Neural crest cell (in vitro differentiated cells): ENCODE measurements at regions not wholly inside any gene's neighbourhood (a gene's known extent, or its start where the extent isn't known, plus 50 kb on each side); places are given as distances from the start of the nearest gene placed in this dataset.

Source experiments
- DNase-seq: peaks from one replicate; pipeline ENCODE4 v3.0.0; 2021; ENCODE audit warnings: low read depth, mixed read lengths, low spot score
- H3K27ac Mint-ChIP-seq: one replicate; pipeline ENCODE4 v1.8.0; 2021; ENCODE audit warnings: mild to moderate bottlenecking, mixed read lengths; ENCODE audit not compliant: unreplicated experiment
- H3K27me3 Mint-ChIP-seq: 2 replicates; pipeline ENCODE4 v1.8.0; 2021; ENCODE audit warnings: low read depth, mild to moderate bottlenecking, mixed read lengths
- H3K36me3 Mint-ChIP-seq: 2 replicates; pipeline ENCODE4 v1.8.0; 2021; ENCODE audit warnings: low read depth, mild to moderate bottlenecking, mixed read lengths
- H3K4me1 Mint-ChIP-seq: 2 replicates; pipeline ENCODE4 v1.8.0; 2021; ENCODE audit warnings: mixed read lengths
- H3K4me3 Mint-ChIP-seq: one replicate; pipeline ENCODE4 v1.8.0; 2021; ENCODE audit warnings: mild to moderate bottlenecking, mixed read lengths
- H3K9me3 Mint-ChIP-seq: 2 replicates; pipeline ENCODE4 v1.8.0; 2021; ENCODE audit warnings: mixed read lengths
- TF ChIP-seq, protein P1 (sequence below): fragments of 200-600 bp; sonication (generic); conservative IDR thresholded peaks from 2 replicates; pipeline ENCODE4 v1.5.0; 2021; ENCODE audit warnings: antibody characterized with exemption, mild to moderate bottlenecking

DNA sequence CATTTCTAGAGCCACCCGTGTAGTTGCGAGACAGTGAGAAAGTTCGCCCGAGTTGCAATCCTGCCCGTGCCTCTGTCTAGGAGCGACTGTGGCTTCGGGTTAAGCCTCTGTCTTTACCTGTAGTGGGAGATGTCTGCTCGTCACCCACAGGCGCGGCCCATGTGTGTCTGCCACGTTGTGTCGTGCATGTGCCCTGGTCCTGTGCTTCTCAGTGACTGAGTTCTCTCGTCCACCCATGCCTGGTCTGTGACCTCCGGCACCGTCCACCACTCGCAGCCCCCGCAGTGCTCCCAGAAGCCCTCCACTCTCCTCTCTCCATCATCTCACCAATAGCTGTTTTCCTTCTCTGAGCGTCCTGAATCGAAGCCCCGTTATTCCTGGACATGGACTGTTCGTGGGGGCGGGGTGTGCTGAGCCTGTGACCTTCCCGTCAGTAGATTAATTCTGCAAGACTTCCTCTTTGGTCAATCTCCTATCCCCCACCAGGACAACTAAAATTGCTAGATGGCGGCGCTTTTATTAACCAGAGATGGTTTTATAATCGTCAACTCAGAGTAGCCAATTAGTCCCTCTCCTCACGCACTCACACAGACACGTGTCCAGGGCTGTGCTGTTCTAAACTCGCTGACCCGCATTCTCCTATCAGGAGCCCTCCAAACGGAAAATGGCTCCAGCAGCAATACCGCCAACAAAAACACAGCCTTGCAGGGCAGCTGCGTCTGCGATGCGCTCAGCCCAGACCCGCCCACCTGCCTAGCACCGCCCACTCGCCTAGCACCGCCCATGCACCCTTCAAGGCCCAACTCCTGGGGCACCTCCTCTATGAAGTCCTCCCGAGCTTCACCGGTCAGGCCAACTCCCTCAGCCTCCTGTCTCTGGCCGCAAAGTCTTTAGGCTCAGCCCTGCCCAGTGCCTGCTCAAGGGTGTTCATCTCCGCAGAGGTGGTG, 119.4 kb downstream of the TWIST2 start:
- Mint-ChIP-seq H3K9me3 (no peaks in the 10 kb centered on the region), H3K36me3 (no peaks in the 10 kb centered on the region), H3K27ac (no peak overlapping the region), H3K4me3 (no peak overlapping the region), H3K4me1 (peaks cover 22% of the 10 kb centered on the region), H3K27me3 (no peaks in the 10 kb centered on the region)
- no peak for DNase-seq
- TF ChIP-seq, protein P1, sequence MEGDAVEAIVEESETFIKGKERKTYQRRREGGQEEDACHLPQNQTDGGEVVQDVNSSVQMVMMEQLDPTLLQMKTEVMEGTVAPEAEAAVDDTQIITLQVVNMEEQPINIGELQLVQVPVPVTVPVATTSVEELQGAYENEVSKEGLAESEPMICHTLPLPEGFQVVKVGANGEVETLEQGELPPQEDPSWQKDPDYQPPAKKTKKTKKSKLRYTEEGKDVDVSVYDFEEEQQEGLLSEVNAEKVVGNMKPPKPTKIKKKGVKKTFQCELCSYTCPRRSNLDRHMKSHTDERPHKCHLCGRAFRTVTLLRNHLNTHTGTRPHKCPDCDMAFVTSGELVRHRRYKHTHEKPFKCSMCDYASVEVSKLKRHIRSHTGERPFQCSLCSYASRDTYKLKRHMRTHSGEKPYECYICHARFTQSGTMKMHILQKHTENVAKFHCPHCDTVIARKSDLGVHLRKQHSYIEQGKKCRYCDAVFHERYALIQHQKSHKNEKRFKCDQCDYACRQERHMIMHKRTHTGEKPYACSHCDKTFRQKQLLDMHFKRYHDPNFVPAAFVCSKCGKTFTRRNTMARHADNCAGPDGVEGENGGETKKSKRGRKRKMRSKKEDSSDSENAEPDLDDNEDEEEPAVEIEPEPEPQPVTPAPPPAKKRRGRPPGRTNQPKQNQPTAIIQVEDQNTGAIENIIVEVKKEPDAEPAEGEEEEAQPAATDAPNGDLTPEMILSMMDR = no peak

DNA sequence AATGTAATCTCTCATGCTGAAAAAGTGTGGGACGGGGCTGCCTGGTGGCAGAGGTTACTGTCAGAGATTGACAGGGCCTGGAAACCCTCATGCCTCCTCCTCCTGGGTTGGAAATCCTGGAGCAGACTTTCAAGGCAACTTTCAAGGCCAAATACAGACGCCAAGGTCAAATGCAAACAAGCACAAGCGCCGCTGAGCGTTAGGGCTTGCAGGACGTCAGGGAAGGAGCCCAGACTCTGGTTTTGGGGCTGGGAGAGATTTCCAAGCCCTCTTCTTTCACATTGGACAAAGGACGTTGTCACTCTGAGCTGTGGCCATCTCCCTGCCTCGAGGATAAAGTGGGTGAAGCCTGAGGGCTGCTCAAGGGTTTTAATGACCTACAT, 120.1 kb downstream of the TWIST2 start:
- H3K9me3 Mint-ChIP-seq = no peaks in the 10 kb centered on the region
- TF ChIP-seq, protein P1 = no peak
- no peak overlapping the region for H3K4me3 Mint-ChIP-seq
- H3K4me1 Mint-ChIP-seq = peaks cover 19% of the 10 kb centered on the region
- no peak overlapping the region for H3K27ac Mint-ChIP-seq
- no peak for DNase-seq
- H3K36me3 Mint-ChIP-seq = no peaks in the 10 kb centered on the region
- no peaks in the 10 kb centered on the region for H3K27me3 Mint-ChIP-seq

DNA sequence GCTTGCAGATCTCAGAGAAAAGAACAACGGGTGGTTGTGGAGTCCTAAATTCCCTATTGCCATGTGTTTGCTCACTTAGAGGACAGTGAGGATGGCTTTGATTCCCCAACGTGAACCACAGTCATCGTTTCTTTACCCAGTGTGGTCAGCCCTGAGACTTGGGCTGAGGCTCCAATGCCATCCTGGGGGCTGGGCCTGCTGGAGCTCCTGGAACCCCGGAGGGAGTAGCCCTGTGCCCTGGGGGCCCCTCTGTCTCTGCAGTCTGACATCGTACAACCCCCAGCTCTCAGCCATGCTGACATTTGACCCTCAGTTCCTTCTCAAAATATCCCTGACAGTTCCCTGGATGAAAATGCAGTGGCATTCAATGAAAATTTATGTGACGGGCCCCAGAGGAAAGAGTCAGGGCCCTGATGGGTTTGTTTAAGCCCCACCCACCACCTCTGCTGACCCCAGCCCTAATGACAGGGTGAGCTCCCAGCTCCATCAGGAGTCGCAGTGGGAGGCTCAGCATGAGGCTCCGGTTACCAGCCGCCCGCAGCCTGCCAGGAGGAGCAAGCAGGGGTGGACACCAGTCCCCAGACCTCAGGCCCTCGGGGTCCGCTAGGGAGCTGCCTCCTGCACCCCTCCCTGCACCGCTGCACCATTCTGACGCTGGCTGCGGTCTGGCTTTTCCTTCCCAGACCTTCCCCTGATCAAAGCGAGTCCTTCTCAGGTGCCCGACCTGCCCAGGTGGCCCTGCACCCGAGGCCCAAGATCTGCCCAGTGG, 120.9 kb downstream of the TWIST2 start:
- Mint-ChIP-seq H3K9me3 (no peaks in the 10 kb centered on the region), H3K27me3 (no peaks in the 10 kb centered on the region), H3K36me3 (no peaks in the 10 kb centered on the region), H3K4me1 (peaks cover 21% of the 10 kb centered on the region), H3K27ac (no peak overlapping the region), H3K4me3 (no peak overlapping the region)
- DNase-seq = no peak
- TF ChIP-seq, protein P1 = no peak

DNA sequence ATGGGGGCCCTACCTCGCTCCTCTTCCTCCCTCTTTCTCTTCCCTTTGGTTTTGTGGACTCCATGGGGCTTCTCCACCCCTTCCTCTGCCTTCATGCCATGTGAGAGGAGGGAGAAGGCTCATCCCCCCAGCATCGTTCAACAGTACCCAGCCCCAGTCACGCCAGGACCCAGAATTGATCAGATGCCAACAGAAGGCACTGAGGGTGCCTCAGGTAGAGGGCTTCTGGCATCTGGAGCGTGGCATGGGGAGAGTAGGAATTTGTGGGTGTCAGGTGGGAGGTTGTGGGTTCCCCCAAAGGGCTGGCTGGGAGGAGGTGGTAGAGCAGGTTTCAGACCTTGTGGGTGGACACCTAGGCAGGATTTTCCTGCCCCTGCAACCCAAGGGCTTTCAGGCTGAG, 122.0 kb downstream of the TWIST2 start:
- Mint-ChIP-seq H3K9me3 (no peaks in the 10 kb centered on the region), H3K36me3 (no peaks in the 10 kb centered on the region), H3K4me3 (no peak overlapping the region), H3K27me3 (no peaks in the 10 kb centered on the region), H3K4me1 (peaks cover 21% of the 10 kb centered on the region), H3K27ac (no peak overlapping the region)
- DNase-seq = no peak
- TF ChIP-seq, protein P1 = no peak

DNA sequence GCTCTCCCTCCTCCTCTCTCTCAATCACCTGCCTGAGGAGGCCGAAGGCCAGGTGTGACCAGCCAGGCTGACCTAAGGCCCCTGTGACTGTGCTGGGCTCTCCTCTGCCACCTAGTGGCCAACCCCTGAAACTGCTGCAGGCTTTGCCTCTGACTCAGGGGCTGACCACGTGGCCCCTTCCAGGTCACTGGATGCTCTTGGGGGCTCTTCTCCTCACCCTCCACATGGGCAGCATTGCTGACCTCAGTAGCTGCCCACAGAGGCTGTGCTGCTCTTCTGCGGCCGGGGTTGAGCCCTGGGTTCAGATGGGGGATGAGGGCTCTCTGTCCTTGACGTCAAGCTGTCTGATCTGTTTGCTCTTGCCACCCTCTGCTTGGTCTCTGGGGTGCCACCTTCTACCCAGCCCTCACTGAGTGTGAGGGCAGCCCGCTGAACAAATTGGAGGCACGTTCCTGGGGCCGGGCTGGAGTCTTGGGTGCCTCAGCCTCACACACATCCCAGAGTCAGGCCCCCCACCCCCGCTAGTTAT, 122.7 kb downstream of the TWIST2 start:
- H3K36me3 Mint-ChIP-seq = no peaks in the 10 kb centered on the region
- H3K4me1 Mint-ChIP-seq = peaks cover 21% of the 10 kb centered on the region
- H3K9me3 Mint-ChIP-seq = peaks cover 7% of the 10 kb centered on the region
- peak; percentile 68 for DNase-seq
- TF ChIP-seq, protein P1 = peak; percentile 96
- no peaks in the 10 kb centered on the region for H3K27me3 Mint-ChIP-seq
- no peak overlapping the region for H3K4me3 Mint-ChIP-seq
- H3K27ac Mint-ChIP-seq = no peak overlapping the region
